ENCODE measurements at regions not wholly inside any gene's neighbourhood (a gene's known extent, or its start where the extent isn't known, plus 50 kb on each side); places are given as distances from the start of the nearest gene placed in this dataset.
"Not testable (repeated sequence)": the region's sequence is repeated elsewhere in the genome, so short reads cannot be mapped to it uniquely, and the experiment has no call there.

GRCh38 chr5:93220431-93220830, 360.6 kb downstream of the NR2F1-AS1 start:
- TF ChIP-seq GABPA (IDR thresholded peaks at IDR 0.05; ENCODE audit: low read depth), result no peak
- TF ChIP-seq REST (IDR thresholded peaks at IDR 0.05; ENCODE audit: insufficient replicate concordance, low read depth), result no peak
- no peak for TF ChIP-seq POLR2AphosphoS5 (IDR thresholded peaks at IDR 0.05; ENCODE audit: low read depth)
- no peak for TF ChIP-seq CTCF (IDR thresholded peaks at IDR 0.05; ENCODE audit: insufficient read depth, low read length)
- TF ChIP-seq SPI1 (IDR thresholded peaks at IDR 0.05; ENCODE audit: borderline replicate concordance, low read depth), result no peak
- no peaks in the 10 kb centered on the region for H3K27me3 ChIP-seq (ENCODE audit: insufficient read depth, poor library complexity, severe bottlenecking)
- H3K4me3 ChIP-seq (replicated peaks; ENCODE audit: insufficient read depth, low read length), result no peak overlapping the region
- H3K27ac ChIP-seq (replicated peaks), result no peak overlapping the region
- DNase-seq (ENCODE audit: low read depth in 1 of 2, low spot score in 1 of 2), result no peak

- no peaks in the 10 kb centered on the region for H3K27me3 ChIP-seq (ENCODE audit: insufficient read depth, poor library complexity, severe bottlenecking)
- no peak for DNase-seq (ENCODE audit: low read depth in 1 of 2, low spot score in 1 of 2)
- no peak overlapping the region for H3K4me3 ChIP-seq (replicated peaks; ENCODE audit: insufficient read depth, low read length)
- no peak for TF ChIP-seq SPI1 (IDR thresholded peaks at IDR 0.05; ENCODE audit: borderline replicate concordance, low read depth)
- no peak for TF ChIP-seq POLR2AphosphoS5 (IDR thresholded peaks at IDR 0.05; ENCODE audit: low read depth)
- no peak for TF ChIP-seq GABPA (IDR thresholded peaks at IDR 0.05; ENCODE audit: low read depth)
- no peak for TF ChIP-seq REST (IDR thresholded peaks at IDR 0.05; ENCODE audit: insufficient replicate concordance, low read depth)
- no peak for TF ChIP-seq CTCF (IDR thresholded peaks at IDR 0.05; ENCODE audit: insufficient read depth, low read length)
- no peak overlapping the region for H3K27ac ChIP-seq (replicated peaks)
Measured at GRCh38 chr5:93219641-93220145, 361.3 kb downstream of the NR2F1-AS1 start.

- DNase-seq (ENCODE audit: low read depth in 1 of 2, low spot score in 1 of 2); H3K27me3 ChIP-seq (ENCODE audit: insufficient read depth, poor library complexity, severe bottlenecking); H3K4me3 ChIP-seq (replicated peaks; ENCODE audit: insufficient read depth, low read length); H3K27ac ChIP-seq (replicated peaks): not testable (repeated sequence)
Measured at GRCh38 chr5:93213111-93213794, 367.8 kb downstream of the NR2F1-AS1 start.

- no peak for DNase-seq (ENCODE audit: low read depth in 1 of 2, low spot score in 1 of 2)
- Histone ChIP-seq H3K4me3 (replicated peaks; ENCODE audit: insufficient read depth, low read length) (no peak overlapping the region), H3K27ac (replicated peaks) (no peak overlapping the region), H3K27me3 (ENCODE audit: insufficient read depth, poor library complexity, severe bottlenecking) (no peaks in the 10 kb centered on the region)
- TF ChIP-seq GABPA (IDR thresholded peaks at IDR 0.05; ENCODE audit: low read depth) (no peak), REST (IDR thresholded peaks at IDR 0.05; ENCODE audit: insufficient replicate concordance, low read depth) (no peak), CTCF (IDR thresholded peaks at IDR 0.05; ENCODE audit: insufficient read depth, low read length) (no peak), SPI1 (IDR thresholded peaks at IDR 0.05; ENCODE audit: borderline replicate concordance, low read depth) (no peak), POLR2AphosphoS5 (IDR thresholded peaks at IDR 0.05; ENCODE audit: low read depth) (no peak)
Measured at GRCh38 chr5:93209476-93209875, 371.5 kb downstream of the NR2F1-AS1 start.

Data from HL-60 (cell line).